Caco-2 (cell line): ENCODE measurements at regions not wholly inside any gene's neighbourhood (a gene's known extent, or its start where the extent isn't known, plus 50 kb on each side); places are given as distances from the start of the nearest gene placed in this dataset.

Source experiments
- BruUV-seq: library from RNA; stranded (reverse); fragments of 400-500 nt; replicated peaks from 2 replicates; lab custom pipeline; 2021; lab: Mats Ljungman, UMichigan
- CTCF ChIA-PET: fragments of 300-600 bp; sonication (Branson Sonifier 250); formaldehyde crosslinking; loops from one replicate; lab custom pipeline; 2022; ENCODE audit warnings: antibody characterized with exemption; lab: Charles Lee
- POLR2A ChIA-PET: fragments of 300-600 bp; sonication (Branson Sonifier 250); formaldehyde crosslinking; loops from one replicate; lab custom pipeline; 2022; ENCODE audit warnings: antibody characterized with exemption; lab: Charles Lee
- DNase-seq, 2 experiments: peaks; one replicate each; pipeline versions ENCODE4 v3.0.0 to v3.0.0-alpha.2; 2020 to 2022
- H3K27me3 ChIP-seq: replicated peaks from 2 replicates; pipeline ENCODE4 v1.6.0; 2011; ENCODE audit warnings: low read length; ENCODE audit not compliant: control insufficient read depth, insufficient read depth
- H3K36me3 ChIP-seq: 2 replicates; pipeline ENCODE4 v1.5.1; 2011; ENCODE audit warnings: low read length; ENCODE audit not compliant: control insufficient read depth, insufficient read depth
- H3K4me1 ChIP-seq: fragments of 250-450 bp; sonication (Bioruptor Pico); 2 replicates; pipeline ENCODE4 v1.5.1; 2020; ENCODE audit warnings: mild to moderate bottlenecking
- H3K4me3 ChIP-seq: 2 replicates; pipeline ENCODE4 v1.5.1; 2011; ENCODE audit warnings: low read depth, mild to moderate bottlenecking, control low read depth, low read length
- H3K9me3 ChIP-seq: fragments of 250-450 bp; sonication (Bioruptor Pico); 2 replicates; pipeline ENCODE4 v1.5.1; 2020; ENCODE audit warnings: mild to moderate bottlenecking, moderate library complexity
- H3K27ac Mint-ChIP-seq: one replicate; pipeline ENCODE4 v1.8.0; 2022; ENCODE audit warnings: mixed read lengths; ENCODE audit not compliant: unreplicated experiment
- H3K27me3 Mint-ChIP-seq: one replicate; pipeline ENCODE4 v1.8.0; 2022; ENCODE audit warnings: mixed read lengths; ENCODE audit not compliant: insufficient read depth, unreplicated experiment
- H3K36me3 Mint-ChIP-seq: one replicate; pipeline ENCODE4 v1.8.0; 2022; ENCODE audit warnings: mild to moderate bottlenecking, mixed read lengths; ENCODE audit not compliant: insufficient read depth, unreplicated experiment
- H3K4me1 Mint-ChIP-seq: one replicate; pipeline ENCODE4 v1.8.0; 2022; ENCODE audit warnings: low read depth, mixed read lengths; ENCODE audit not compliant: unreplicated experiment
- H3K4me3 Mint-ChIP-seq: one replicate; pipeline ENCODE4 v1.8.0; 2022; ENCODE audit warnings: mild to moderate bottlenecking, moderate library complexity, mixed read lengths; ENCODE audit not compliant: unreplicated experiment
- H3K9me3 Mint-ChIP-seq: one replicate; pipeline ENCODE4 v1.8.0; 2022; ENCODE audit warnings: mixed read lengths; ENCODE audit not compliant: unreplicated experiment
- intact Hi-C: fragments of 100-400 bp; cut with micrococcal nuclease; formaldehyde crosslinking; loops from one replicate; pipeline ENCODE4 v1.10.0; 2022; ENCODE audit not compliant: unreplicated experiment
- TF ChIP-seq, protein P1 (sequence below), 2 experiments: fragments of 200-600 bp in 1 of 2; IDR thresholded peaks; 1 replicate in 1 of 2; 2 replicates in 1 of 2; pipeline versions ENCODE4 v1.5.1 to v1.8.0; 2011 to 2022; ENCODE audit warnings: antibody characterized with exemption in 1 of 2, control low read depth in 1 of 2, inconsistent platforms in 1 of 2, low read depth in 1 of 2, low read length in 1 of 2, mild to moderate bottlenecking in 1 of 2, moderate library complexity in 1 of 2; ENCODE audit not compliant: insufficient read depth in 1 of 2, severe bottlenecking in 1 of 2, unreplicated experiment in 1 of 2

DNA sequence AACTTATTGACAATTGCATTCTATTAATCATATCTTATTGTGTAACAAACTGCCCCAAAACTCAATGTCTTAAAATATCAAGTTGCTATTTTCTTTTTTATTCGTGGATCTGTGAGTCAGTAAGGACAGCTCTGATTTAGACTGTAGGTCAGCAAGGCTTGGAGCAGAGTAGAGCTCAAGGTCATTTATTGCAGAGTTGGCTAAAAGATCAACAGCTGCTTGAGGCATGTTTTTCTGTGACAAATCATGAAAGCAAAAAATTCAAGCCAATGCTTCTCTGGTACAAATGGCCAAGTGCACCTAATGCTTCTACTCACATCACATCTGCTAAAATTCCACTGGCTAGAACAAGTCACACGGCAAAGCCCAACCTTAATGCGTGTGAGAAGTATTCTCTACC lies 497.7 kb upstream of the LRATD1 start:
- no TSS peak for BruUV-seq
- POLR2A ChIA-PET, result no interaction called here
- DNase-seq, result no peak
- no peaks in the 10 kb centered on the region for H3K4me1 Mint-ChIP-seq
- no peaks in the 10 kb centered on the region for H3K9me3 Mint-ChIP-seq
- Histone ChIP-seq H3K4me3 (no peak overlapping the region), H3K27me3 (no peaks in the 10 kb centered on the region), H3K9me3 (no peaks in the 10 kb centered on the region), H3K4me1 (no peaks in the 10 kb centered on the region), H3K36me3 (no peaks in the 10 kb centered on the region)
- TF ChIP-seq, protein P1, sequence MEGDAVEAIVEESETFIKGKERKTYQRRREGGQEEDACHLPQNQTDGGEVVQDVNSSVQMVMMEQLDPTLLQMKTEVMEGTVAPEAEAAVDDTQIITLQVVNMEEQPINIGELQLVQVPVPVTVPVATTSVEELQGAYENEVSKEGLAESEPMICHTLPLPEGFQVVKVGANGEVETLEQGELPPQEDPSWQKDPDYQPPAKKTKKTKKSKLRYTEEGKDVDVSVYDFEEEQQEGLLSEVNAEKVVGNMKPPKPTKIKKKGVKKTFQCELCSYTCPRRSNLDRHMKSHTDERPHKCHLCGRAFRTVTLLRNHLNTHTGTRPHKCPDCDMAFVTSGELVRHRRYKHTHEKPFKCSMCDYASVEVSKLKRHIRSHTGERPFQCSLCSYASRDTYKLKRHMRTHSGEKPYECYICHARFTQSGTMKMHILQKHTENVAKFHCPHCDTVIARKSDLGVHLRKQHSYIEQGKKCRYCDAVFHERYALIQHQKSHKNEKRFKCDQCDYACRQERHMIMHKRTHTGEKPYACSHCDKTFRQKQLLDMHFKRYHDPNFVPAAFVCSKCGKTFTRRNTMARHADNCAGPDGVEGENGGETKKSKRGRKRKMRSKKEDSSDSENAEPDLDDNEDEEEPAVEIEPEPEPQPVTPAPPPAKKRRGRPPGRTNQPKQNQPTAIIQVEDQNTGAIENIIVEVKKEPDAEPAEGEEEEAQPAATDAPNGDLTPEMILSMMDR (IDR thresholded peaks at IDR 0.05; ENCODE audit: insufficient read depth in 1 of 2, low read depth in 1 of 2, low read length in 1 of 2, severe bottlenecking in 1 of 2, unreplicated experiment in 1 of 2), result no peak
- no peaks in the 10 kb centered on the region for H3K36me3 Mint-ChIP-seq
- no peak overlapping the region for H3K27ac Mint-ChIP-seq
- CTCF ChIA-PET, result no interaction called here
- intact Hi-C loops, result no loop called here
- H3K27me3 Mint-ChIP-seq, result peaks cover 4% of the 10 kb centered on the region
- no peak overlapping the region for H3K4me3 Mint-ChIP-seq

DNA sequence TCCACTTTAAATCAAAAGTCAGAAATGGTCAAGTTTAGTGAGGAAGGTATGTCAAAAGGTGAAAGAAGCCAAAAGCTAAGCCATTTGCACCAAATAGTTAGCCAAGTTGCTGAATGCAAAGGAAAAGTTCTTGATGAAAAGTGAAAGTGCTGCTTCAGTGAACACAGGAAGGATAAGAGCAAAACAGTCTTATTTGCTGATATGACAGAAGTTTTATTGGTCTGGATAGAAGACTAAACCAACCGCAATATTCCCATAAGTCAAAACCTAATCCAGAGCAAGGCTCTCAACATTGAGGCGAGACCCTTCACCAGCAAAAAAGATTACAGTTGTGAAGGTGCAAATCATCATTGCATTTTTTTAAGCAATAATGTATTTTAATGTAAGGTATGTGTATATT lies 496.5 kb upstream of the LRATD1 start:
- peaks cover 4% of the 10 kb centered on the region for H3K27me3 Mint-ChIP-seq
- H3K9me3 Mint-ChIP-seq, result no peaks in the 10 kb centered on the region
- no TSS peak for BruUV-seq
- TF ChIP-seq, protein P1 (IDR thresholded peaks at IDR 0.05; ENCODE audit: insufficient read depth in 1 of 2, low read depth in 1 of 2, low read length in 1 of 2, severe bottlenecking in 1 of 2, unreplicated experiment in 1 of 2), result no peak
- intact Hi-C loops, result no loop called here
- no peaks in the 10 kb centered on the region for H3K4me1 Mint-ChIP-seq
- no peaks in the 10 kb centered on the region for H3K4me1 ChIP-seq
- no peak overlapping the region for H3K4me3 Mint-ChIP-seq
- H3K4me3 ChIP-seq, result no peak overlapping the region
- no peak for DNase-seq
- H3K27me3 ChIP-seq, result no peaks in the 10 kb centered on the region
- H3K36me3 ChIP-seq, result no peaks in the 10 kb centered on the region
- no peaks in the 10 kb centered on the region for H3K9me3 ChIP-seq
- no peak overlapping the region for H3K27ac Mint-ChIP-seq
- ChIA-PET POLR2A (no interaction called here), CTCF (no interaction called here)
- no peaks in the 10 kb centered on the region for H3K36me3 Mint-ChIP-seq

DNA sequence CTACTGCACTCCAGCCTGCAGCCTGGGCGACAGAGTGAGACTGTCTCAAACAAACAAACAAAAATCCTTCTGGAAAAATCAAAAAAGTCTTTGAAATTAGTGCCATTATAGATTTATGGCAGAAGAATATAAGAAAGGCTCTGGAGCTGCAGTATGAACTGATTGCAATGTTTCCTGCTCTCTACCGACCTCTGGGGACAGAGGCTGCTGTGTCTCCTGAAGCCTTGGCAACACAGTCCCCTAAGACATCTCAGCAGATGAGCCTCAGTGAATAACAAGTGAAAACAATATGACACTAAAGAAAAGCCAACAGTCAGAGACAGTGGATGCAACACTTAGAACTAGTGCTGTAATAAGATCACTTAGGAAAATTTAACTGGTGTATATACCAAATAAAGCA lies 494.9 kb upstream of the LRATD1 start:
- Mint-ChIP-seq H3K9me3 (no peaks in the 10 kb centered on the region), H3K4me3 (no peak overlapping the region), H3K4me1 (no peaks in the 10 kb centered on the region), H3K27me3 (peaks cover 4% of the 10 kb centered on the region), H3K27ac (no peak overlapping the region), H3K36me3 (no peaks in the 10 kb centered on the region)
- H3K9me3 ChIP-seq, result no peaks in the 10 kb centered on the region
- H3K27me3 ChIP-seq, result no peaks in the 10 kb centered on the region
- intact Hi-C loops, result no loop called here
- ChIA-PET POLR2A (no interaction called here), CTCF (no interaction called here)
- no peaks in the 10 kb centered on the region for H3K36me3 ChIP-seq
- no TSS peak for BruUV-seq
- TF ChIP-seq, protein P1 (IDR thresholded peaks at IDR 0.05; ENCODE audit: insufficient read depth in 1 of 2, low read depth in 1 of 2, low read length in 1 of 2, severe bottlenecking in 1 of 2, unreplicated experiment in 1 of 2), result peak; percentile 12 to 41
- peak in 1 of 2 experiments; percentile 5 for DNase-seq
- H3K4me1 ChIP-seq, result no peaks in the 10 kb centered on the region
- H3K4me3 ChIP-seq, result no peak overlapping the region
